GM12891 (cell line): ENCODE measurements at regions not wholly inside any gene's neighbourhood (a gene's known extent, or its start where the extent isn't known, plus 50 kb on each side); places are given as distances from the start of the nearest gene placed in this dataset.

Source experiments
- POLR2A ChIP-seq: IDR thresholded peaks from 2 replicates; pipeline ENCODE4 v1.6.1; 2011; ENCODE audit warnings: low read depth, low read length, control low read depth
- POU2F2 ChIP-seq: IDR thresholded peaks from 2 replicates; pipeline ENCODE4 v1.6.1; 2011; ENCODE audit warnings: low read depth, mild to moderate bottlenecking, control low read depth, low read length, moderate library complexity

- no peak for TF ChIP-seq POLR2A
- no peak for TF ChIP-seq POU2F2
These were observed 66.4 kb upstream of the BMP4 start for GRCh38 chr14:54023027-54023426.
